WTC11 (cell line): ENCODE measurements at regions not wholly inside any gene's neighbourhood (a gene's known extent, or its start where the extent isn't known, plus 50 kb on each side); places are given as distances from the start of the nearest gene placed in this dataset.

ENCODE experiments used
- CREB1 ChIP-seq: sonication (generic); formaldehyde crosslinking; IDR thresholded peaks from 2 replicates; pipeline ENCODE4 v1.8.0; 2023; ENCODE audit warnings: mild to moderate bottlenecking, missing genetic modification reagents
- ETV6 ChIP-seq: sonication (generic); formaldehyde crosslinking; IDR thresholded peaks from 2 replicates; pipeline ENCODE4 v1.8.1; 2022; ENCODE audit warnings: mild to moderate bottlenecking, missing genetic modification reagents
- FOXK1 ChIP-seq: sonication (generic); formaldehyde crosslinking; IDR thresholded peaks from 2 replicates; pipeline ENCODE4 v1.8.0; 2022; ENCODE audit warnings: mild to moderate bottlenecking, moderate library complexity, missing genetic modification reagents
- JUN ChIP-seq: sonication (generic); formaldehyde crosslinking; IDR thresholded peaks from 2 replicates; pipeline ENCODE4 v1.8.0; 2023; ENCODE audit warnings: mild to moderate bottlenecking, missing genetic modification reagents
- MXD4 ChIP-seq: fragments of 250-450 bp; sonication (Bioruptor Pico); IDR thresholded peaks from 2 replicates; pipeline ENCODE4 v1.8.0; 2021; ENCODE audit warnings: mild to moderate bottlenecking, moderate library complexity, borderline replicate concordance
- NR2C2 ChIP-seq: sonication (generic); formaldehyde crosslinking; IDR thresholded peaks from 2 replicates; pipeline ENCODE4 v1.8.0; 2022; ENCODE audit warnings: mild to moderate bottlenecking, missing genetic modification reagents
- PRRX2 ChIP-seq: fragments of 250-450 bp; sonication (Bioruptor Pico); IDR thresholded peaks from 2 replicates; pipeline ENCODE4 v1.8.0; 2021; ENCODE audit warnings: mild to moderate bottlenecking
- ZNF263 ChIP-seq: sonication (generic); formaldehyde crosslinking; IDR thresholded peaks from 2 replicates; pipeline ENCODE4 v1.8.1; 2022; ENCODE audit warnings: low read depth, mild to moderate bottlenecking, moderate library complexity, missing genetic modification reagents
- TF ChIP-seq, protein P1 (sequence below): fragments of 200-600 bp; IDR thresholded peaks from 2 replicates; pipeline ENCODE4 v1.8.0; 2022; ENCODE audit warnings: antibody characterized with exemption
- TF ChIP-seq, protein P2 (sequence below): sonication (generic); formaldehyde crosslinking; IDR thresholded peaks from 2 replicates; pipeline ENCODE4 v1.8.1; 2023; ENCODE audit warnings: mild to moderate bottlenecking, missing genetic modification reagents, moderate library complexity
- TF ChIP-seq, protein P3 (sequence below): sonication (generic); formaldehyde crosslinking; IDR thresholded peaks from 2 replicates; pipeline ENCODE4 v1.8.1; 2022; ENCODE audit warnings: low read depth, mild to moderate bottlenecking, moderate library complexity, missing genetic modification reagents, borderline replicate concordance

DNA sequence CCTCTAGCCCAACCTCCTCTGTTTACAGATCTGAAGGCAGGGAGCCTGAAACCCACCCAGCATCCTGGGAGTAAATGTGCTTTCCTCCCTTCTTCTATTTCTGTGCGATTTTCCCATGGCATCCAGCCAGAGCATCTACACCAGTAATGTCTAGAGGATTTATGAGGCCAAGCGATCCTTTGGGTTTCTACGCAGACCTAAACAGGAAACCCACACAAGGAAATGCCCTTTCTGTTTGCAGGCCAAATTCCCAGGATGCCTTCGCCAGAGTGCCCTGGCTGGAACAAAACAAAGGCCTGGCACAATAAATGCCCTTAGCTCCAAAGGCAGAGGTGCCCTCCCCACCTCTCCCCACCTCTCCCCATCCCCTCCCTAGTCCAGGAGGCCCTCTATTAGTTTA lies 110.5 kb upstream of the CDC42BPA start:
- TF ChIP-seq NR2C2 (CRISPR knock-in tag) (no peak), JUN (CRISPR knock-in tag) (no peak), CREB1 (CRISPR knock-in tag) (no peak), PRRX2 (no peak), ETV6 (CRISPR knock-in tag) (no peak), ZNF263 (CRISPR knock-in tag) (no peak), FOXK1 (CRISPR knock-in tag) (no peak), MXD4 (no peak)
- TF ChIP-seq, protein P1, sequence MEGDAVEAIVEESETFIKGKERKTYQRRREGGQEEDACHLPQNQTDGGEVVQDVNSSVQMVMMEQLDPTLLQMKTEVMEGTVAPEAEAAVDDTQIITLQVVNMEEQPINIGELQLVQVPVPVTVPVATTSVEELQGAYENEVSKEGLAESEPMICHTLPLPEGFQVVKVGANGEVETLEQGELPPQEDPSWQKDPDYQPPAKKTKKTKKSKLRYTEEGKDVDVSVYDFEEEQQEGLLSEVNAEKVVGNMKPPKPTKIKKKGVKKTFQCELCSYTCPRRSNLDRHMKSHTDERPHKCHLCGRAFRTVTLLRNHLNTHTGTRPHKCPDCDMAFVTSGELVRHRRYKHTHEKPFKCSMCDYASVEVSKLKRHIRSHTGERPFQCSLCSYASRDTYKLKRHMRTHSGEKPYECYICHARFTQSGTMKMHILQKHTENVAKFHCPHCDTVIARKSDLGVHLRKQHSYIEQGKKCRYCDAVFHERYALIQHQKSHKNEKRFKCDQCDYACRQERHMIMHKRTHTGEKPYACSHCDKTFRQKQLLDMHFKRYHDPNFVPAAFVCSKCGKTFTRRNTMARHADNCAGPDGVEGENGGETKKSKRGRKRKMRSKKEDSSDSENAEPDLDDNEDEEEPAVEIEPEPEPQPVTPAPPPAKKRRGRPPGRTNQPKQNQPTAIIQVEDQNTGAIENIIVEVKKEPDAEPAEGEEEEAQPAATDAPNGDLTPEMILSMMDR: no peak
- TF ChIP-seq, protein P2, sequence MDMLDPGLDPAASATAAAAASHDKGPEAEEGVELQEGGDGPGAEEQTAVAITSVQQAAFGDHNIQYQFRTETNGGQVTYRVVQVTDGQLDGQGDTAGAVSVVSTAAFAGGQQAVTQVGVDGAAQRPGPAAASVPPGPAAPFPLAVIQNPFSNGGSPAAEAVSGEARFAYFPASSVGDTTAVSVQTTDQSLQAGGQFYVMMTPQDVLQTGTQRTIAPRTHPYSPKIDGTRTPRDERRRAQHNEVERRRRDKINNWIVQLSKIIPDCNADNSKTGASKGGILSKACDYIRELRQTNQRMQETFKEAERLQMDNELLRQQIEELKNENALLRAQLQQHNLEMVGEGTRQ (CRISPR knock-in tag): no peak
- TF ChIP-seq, protein P3, sequence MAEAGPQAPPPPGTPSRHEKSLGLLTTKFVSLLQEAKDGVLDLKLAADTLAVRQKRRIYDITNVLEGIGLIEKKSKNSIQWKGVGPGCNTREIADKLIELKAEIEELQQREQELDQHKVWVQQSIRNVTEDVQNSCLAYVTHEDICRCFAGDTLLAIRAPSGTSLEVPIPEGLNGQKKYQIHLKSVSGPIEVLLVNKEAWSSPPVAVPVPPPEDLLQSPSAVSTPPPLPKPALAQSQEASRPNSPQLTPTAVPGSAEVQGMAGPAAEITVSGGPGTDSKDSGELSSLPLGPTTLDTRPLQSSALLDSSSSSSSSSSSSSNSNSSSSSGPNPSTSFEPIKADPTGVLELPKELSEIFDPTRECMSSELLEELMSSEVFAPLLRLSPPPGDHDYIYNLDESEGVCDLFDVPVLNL (CRISPR knock-in tag): no peak
